ENCODE measurements at regions not wholly inside any gene's neighbourhood (a gene's known extent, or its start where the extent isn't known, plus 50 kb on each side); places are given as distances from the start of the nearest gene placed in this dataset.

- no peak for TF ChIP-seq CTCF (IDR thresholded peaks at IDR 0.05)
Measured at GRCh38 chr9:87100001-87100400, 152.7 kb upstream of the GAS1 start.

- no peak for TF ChIP-seq CTCF (IDR thresholded peaks at IDR 0.05)
Measured at GRCh38 chr9:87102126-87102525, 154.8 kb upstream of the GAS1 start.

GRCh38 chr9:87107072-87107471 is 159.8 kb upstream of the GAS1 start:
- TF ChIP-seq CTCF (IDR thresholded peaks at IDR 0.05): no peak

GRCh38 chr9:87108661-87109060 is 161.4 kb upstream of the GAS1 start:
- TF ChIP-seq CTCF (IDR thresholded peaks at IDR 0.05): no peak

- TF ChIP-seq CTCF (IDR thresholded peaks at IDR 0.05): no peak
Measured at GRCh38 chr9:87109231-87109631, 161.9 kb upstream of the GAS1 start.

- no peak for TF ChIP-seq CTCF (IDR thresholded peaks at IDR 0.05)
Measured at GRCh38 chr9:87109851-87110250, 162.5 kb upstream of the GAS1 start.

GRCh38 chr9:87111010-87111409 is 163.7 kb upstream of the GAS1 start:
- no peak for TF ChIP-seq CTCF (IDR thresholded peaks at IDR 0.05)

GRCh38 chr9:87112656-87113055 is 165.3 kb upstream of the GAS1 start:
- TF ChIP-seq CTCF (IDR thresholded peaks at IDR 0.05): no peak
